Small intestine (tissue), 7 donors: ENCODE measurements at regions not wholly inside any gene's neighbourhood (a gene's known extent, or its start where the extent isn't known, plus 50 kb on each side); places are given as distances from the start of the nearest gene placed in this dataset.

ENCODE experiments used
- DNase-seq, 2 donors: peaks; one replicate each; pipeline versions ENCODE4 v3.0.0 to v3.0.0-alpha.2; 2013
- FAIRE-seq: peaks from 2 replicates; lab custom pipeline; 2012; peaks lifted over from hg19 to GRCh38; lab: Jason Lieb, UNC
- H3K27ac ChIP-seq, 3 donors: one replicate each; pipeline ENCODE4 v1.5.1; 2013; ENCODE audit warnings: low read length in 2 of 3, mild to moderate bottlenecking in 2 of 3, control low read depth in 1 of 3, inconsistent platforms in 1 of 3, low read depth in 1 of 3, moderate library complexity in 1 of 3
- H3K27me3 ChIP-seq, 3 donors: one replicate each; pipeline ENCODE4 v1.6.1; 2013; ENCODE audit warnings: low read length in 3 of 3, inconsistent platforms in 1 of 3; ENCODE audit not compliant: control insufficient read depth in 3 of 3, insufficient read depth in 3 of 3
- H3K36me3 ChIP-seq, 3 donors: one replicate each; pipeline ENCODE4 v1.6.1; 2013; ENCODE audit warnings: low read length in 3 of 3, inconsistent platforms in 1 of 3, low read depth in 1 of 3, mild to moderate bottlenecking in 1 of 3, moderate library complexity in 1 of 3; ENCODE audit not compliant: control insufficient read depth in 3 of 3, insufficient read depth in 2 of 3
- H3K4me1 ChIP-seq, 3 donors: one replicate each; pipeline ENCODE4 v1.6.1; 2013; ENCODE audit warnings: low read length in 2 of 3, inconsistent platforms in 1 of 3, low read depth in 1 of 3, mild to moderate bottlenecking in 1 of 3, moderate library complexity in 1 of 3; ENCODE audit not compliant: control insufficient read depth in 3 of 3, insufficient read depth in 2 of 3
- H3K4me3 ChIP-seq, 3 donors: one replicate each; pipeline ENCODE4 v1.5.1; 2013; ENCODE audit warnings: low read length in 3 of 3, control low read depth in 1 of 3, inconsistent platforms in 1 of 3, low read depth in 1 of 3, mild to moderate bottlenecking in 1 of 3, moderate library complexity in 1 of 3
- H3K9me3 ChIP-seq, 2 donors: one replicate each; pipeline ENCODE4 v1.6.1; 2013; ENCODE audit warnings: low read depth in 1 of 2, low read length in 1 of 2; ENCODE audit not compliant: control insufficient read depth in 2 of 2, insufficient read depth in 1 of 2
- WGBS, 3 donors: extraction: QIAGEN DNeasy Blood & Tissue Kit; methylation state at CpG; one replicate each; pipeline ENCODE4 v1.1.7; 2013; 5-methylcytosine and 5-hydroxymethylcytosine counted together
- donor health status: healthy with polysubstance abuse.
- donor health status: control.
- donor health status: control.
- donor health status: Bipolar disorder and iron deficiency.
- donor health status: healthy.

DNA sequence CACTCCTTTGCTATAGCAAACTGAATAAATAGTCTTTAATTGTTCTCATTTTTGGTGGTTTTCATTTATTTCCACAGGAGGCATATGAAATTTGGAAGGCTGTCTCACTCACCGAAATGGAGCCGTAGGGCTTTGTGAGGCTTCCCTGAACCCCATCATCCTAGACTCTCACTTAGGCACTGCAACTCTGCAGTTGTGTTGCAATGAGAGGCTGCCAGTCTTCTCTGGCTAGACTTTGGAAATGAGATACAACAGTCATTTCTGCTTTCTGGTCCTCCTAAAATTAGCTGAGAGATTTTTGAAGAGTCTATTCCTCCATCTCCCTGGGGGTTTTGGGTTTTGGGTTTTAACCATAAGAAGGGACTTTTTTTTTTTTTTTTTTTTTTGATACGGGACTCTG is 146.5 kb downstream of the SH3BGRL start:
- H3K36me3 ChIP-seq = no peaks in the 10 kb centered on the region
- no peaks in the 10 kb centered on the region for H3K4me1 ChIP-seq
- no peak overlapping the region for H3K27ac ChIP-seq
- no peak overlapping the region for H3K4me3 ChIP-seq
- H3K27me3 ChIP-seq = no peaks in the 10 kb centered on the region
- H3K9me3 ChIP-seq = no peaks in the 10 kb centered on the region
- DNase-seq (no peak), FAIRE-seq (no peak)
- 86 to 92% (median 91%) methylated on average over 3 of the region's 3 CpGs for WGBS, 3 donors

GRCh38 chrX:81354954-81355353 is 153.1 kb downstream of the SH3BGRL start:
- no peak overlapping the region for H3K4me3 ChIP-seq

DNA sequence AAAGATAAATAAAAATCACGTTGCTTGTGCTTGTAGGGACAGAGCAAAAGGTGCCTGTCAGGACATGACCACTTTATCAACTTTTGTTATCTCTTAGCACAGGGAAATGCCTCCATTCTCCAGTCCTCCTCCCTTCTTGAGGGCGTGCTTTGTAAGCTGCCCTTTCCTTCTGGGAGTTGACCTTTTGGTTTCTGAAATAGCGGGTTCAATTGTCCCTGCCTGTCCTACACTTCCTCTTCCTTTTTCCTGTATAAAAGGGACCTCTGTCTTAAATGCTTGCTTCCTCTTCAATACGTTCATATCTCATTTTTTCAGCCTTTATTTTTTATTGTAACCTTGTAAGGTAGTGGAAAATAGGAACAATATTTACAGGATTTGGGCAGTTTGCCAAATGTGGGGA is 153.5 kb downstream of the SH3BGRL start:
- Histone ChIP-seq H3K4me3 (no peak overlapping the region), H3K27me3 (no peaks in the 10 kb centered on the region), H3K36me3 (no peaks in the 10 kb centered on the region), H3K9me3 (no peaks in the 10 kb centered on the region), H3K27ac (no peak overlapping the region), H3K4me1 (no peaks in the 10 kb centered on the region)
- 9 to 36% (median 18%) methylated on average over 4 of the region's 4 CpGs for WGBS, 3 donors
- FAIRE-seq = no peak
- DNase-seq = peak in 1 of 2 donors; percentile 1

More at GRCh38 chrX:81354954-81355353, 153.1 kb downstream of the SH3BGRL start:
- Histone ChIP-seq H3K27ac (no peak overlapping the region), H3K36me3 (no peaks in the 10 kb centered on the region), H3K4me1 (no peaks in the 10 kb centered on the region), H3K9me3 (no peaks in the 10 kb centered on the region), H3K27me3 (no peaks in the 10 kb centered on the region)
- 62 to 88% (median 74%) methylated on average over 4 of the region's 4 CpGs for WGBS, 3 donors
- FAIRE-seq (no peak), DNase-seq (no peak)

GRCh38 chrX:81367291-81367690 is 165.4 kb downstream of the SH3BGRL start:
- Histone ChIP-seq H3K27me3 (no peaks in the 10 kb centered on the region), H3K9me3 (no peaks in the 10 kb centered on the region), H3K36me3 (no peaks in the 10 kb centered on the region), H3K27ac (no peak overlapping the region), H3K4me3 (no peak overlapping the region), H3K4me1 (no peaks in the 10 kb centered on the region)
- 60 to 80% (median 65%) methylated on average over 3 of the region's 3 CpGs for WGBS, 3 donors
- no peak for FAIRE-seq
- DNase-seq = no peak

GRCh38 chrX:81377329-81377728 is 175.4 kb downstream of the SH3BGRL start:
- Histone ChIP-seq H3K27ac (no peak overlapping the region), H3K27me3 (no peaks in the 10 kb centered on the region), H3K4me1 (no peaks in the 10 kb centered on the region), H3K36me3 (no peaks in the 10 kb centered on the region), H3K9me3 (no peaks in the 10 kb centered on the region), H3K4me3 (no peak overlapping the region)
- peak; percentile 15 to 16 for DNase-seq
- WGBS, 3 donors = 17 to 18% (median 17%) methylated on average over 2 of the region's 2 CpGs
- no peak for FAIRE-seq

- H3K9me3 ChIP-seq = no peaks in the 10 kb centered on the region
These were observed 176.7 kb downstream of the SH3BGRL start for GRCh38 chrX:81378560-81378959.

DNA sequence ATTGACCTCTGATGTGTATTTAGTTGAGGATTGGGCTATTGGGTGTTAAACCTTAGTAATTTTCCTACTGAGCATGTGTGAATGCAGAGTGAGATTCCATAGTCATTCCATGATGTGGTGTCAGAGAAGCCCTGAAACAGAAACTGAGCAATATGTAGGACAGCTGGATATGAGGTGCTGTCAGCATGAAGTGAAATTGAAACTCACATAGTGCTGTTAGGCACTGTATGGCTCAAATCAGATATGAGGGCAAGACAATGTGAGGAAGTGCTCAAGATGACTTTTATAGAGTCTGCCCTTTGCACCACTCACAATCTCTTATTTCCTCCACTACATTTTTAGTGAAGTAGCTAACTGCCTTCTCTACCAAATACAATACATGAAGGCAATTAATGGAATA is 188.3 kb downstream of the SH3BGRL start:
- Histone ChIP-seq H3K27ac (no peak overlapping the region), H3K27me3 (no peaks in the 10 kb centered on the region), H3K4me1 (peaks cover 0 to 4% (median 0%) of the 10 kb centered on the region in 3 donors), H3K9me3 (no peaks in the 10 kb centered on the region), H3K4me3 (no peak overlapping the region), H3K36me3 (no peaks in the 10 kb centered on the region)
- FAIRE-seq (no peak), DNase-seq (peak; percentile 37 to 38)

More at GRCh38 chrX:81378560-81378959, 176.7 kb downstream of the SH3BGRL start:
- 60 to 81% (median 63%) methylated on average over 1 of the region's 1 CpG for WGBS, 3 donors
- Histone ChIP-seq H3K4me3 (no peak overlapping the region), H3K4me1 (no peaks in the 10 kb centered on the region), H3K36me3 (no peaks in the 10 kb centered on the region), H3K27ac (no peak overlapping the region), H3K27me3 (no peaks in the 10 kb centered on the region)
- DNase-seq = no peak
- no peak for FAIRE-seq

DNA sequence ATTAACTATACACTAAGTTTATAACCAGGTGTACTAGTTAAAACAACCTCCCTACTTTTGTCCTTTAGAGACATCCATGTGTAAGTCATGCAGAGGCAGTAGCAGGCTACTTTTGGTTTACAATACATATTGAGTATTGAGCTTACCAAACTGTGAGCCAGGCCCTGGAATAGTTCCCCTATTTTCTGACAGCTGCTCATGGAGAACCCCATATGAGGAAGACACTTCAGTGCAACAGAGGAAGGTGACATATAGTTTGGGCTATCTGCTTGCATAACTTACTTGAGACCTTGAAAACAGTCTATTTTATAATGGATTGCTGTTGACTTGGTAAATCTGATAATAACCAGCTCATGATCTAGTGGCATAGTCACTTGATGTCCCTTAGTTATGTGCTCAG is 190.5 kb downstream of the SH3BGRL start:
- Histone ChIP-seq H3K4me3 (no peak overlapping the region), H3K27me3 (no peaks in the 10 kb centered on the region), H3K4me1 (peaks cover 0 to 4% (median 0%) of the 10 kb centered on the region in 3 donors), H3K27ac (no peak overlapping the region), H3K9me3 (no peaks in the 10 kb centered on the region), H3K36me3 (no peaks in the 10 kb centered on the region)
- no peak for FAIRE-seq
- no peak for DNase-seq

DNA sequence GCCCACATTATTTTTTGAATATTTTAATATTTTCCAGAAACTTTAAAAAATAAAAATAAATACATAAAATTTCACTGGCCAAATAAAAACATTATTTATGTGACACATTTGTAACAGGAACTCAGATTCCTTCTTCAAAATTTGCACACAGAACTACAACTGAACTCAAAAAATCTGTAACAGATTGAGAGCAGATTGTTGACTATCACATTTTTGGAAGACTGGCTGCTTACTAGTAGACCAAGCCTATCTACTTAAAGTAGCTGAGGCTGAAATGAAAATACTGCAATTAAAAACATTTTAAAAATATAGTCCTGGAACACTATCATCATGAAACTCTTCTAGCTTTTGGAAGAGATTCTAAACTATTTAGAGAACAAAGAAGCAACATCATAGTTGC is 203.9 kb downstream of the SH3BGRL start:
- H3K27me3 ChIP-seq = no peaks in the 10 kb centered on the region
- no peak overlapping the region for H3K4me3 ChIP-seq
- H3K4me1 ChIP-seq = no peaks in the 10 kb centered on the region
- H3K36me3 ChIP-seq = no peaks in the 10 kb centered on the region
- H3K27ac ChIP-seq = no peak overlapping the region
- DNase-seq = no peak
- H3K9me3 ChIP-seq = no peaks in the 10 kb centered on the region
- FAIRE-seq = no peak
